HCT116 (cell line): ENCODE measurements at regions not wholly inside any gene's neighbourhood (a gene's known extent, or its start where the extent isn't known, plus 50 kb on each side); places are given as distances from the start of the nearest gene placed in this dataset.

Source experiments
- ATAC-seq: fragments of 200-7000 bp; cut with Tn5 transposase; 2 replicates; pipeline ENCODE4 v1.9.1; 2020; ENCODE audit warnings: mild to moderate bottlenecking, moderate library complexity
- BruUV-seq: library from RNA; stranded (reverse); fragments of 400-500 nt; replicated peaks from 2 replicates; lab custom pipeline; 2021; lab: Mats Ljungman, UMichigan
- CTCF ChIA-PET: fragments of 300-600 bp; sonication (Branson Sonifier 250); formaldehyde crosslinking; loops from one replicate; lab custom pipeline; 2021; ENCODE audit warnings: antibody characterized with exemption; lab: Charles Lee
- POLR2A ChIA-PET: fragments of 300-600, 350-600 bp; sonication (Branson Sonifier 250); formaldehyde crosslinking; loops from one replicate; lab custom pipeline; 2021; ENCODE audit warnings: antibody characterized with exemption; lab: Charles Lee
- RAD21 ChIA-PET, 2 experiments: fragments of 300-600 bp; sonication (Branson Sonifier 250); formaldehyde crosslinking; loops; one replicate each; lab custom pipeline; 2023; ENCODE audit warnings: low total read pairs in 2 of 2; ENCODE audit not compliant: uncharacterized antibody in 2 of 2, unreplicated experiment in 2 of 2, low non-redundant PET in 1 of 2; lab: Charles Lee
- DNase-seq: peaks from one replicate; pipeline ENCODE4 v3.0.0-alpha.2; 2010; ENCODE audit warnings: low read depth, low spot score
- H2AFZ ChIP-seq: fragments of 200-600 bp; shearing (Covaris generic), sonication (generic); 2 replicates; pipeline ENCODE4 v1.6.1; 2017; ENCODE audit warnings: low read depth, mixed run types, mixed read lengths, antibody characterized with exemption, low read length; ENCODE audit not compliant: poor library complexity, severe bottlenecking
- H3K27ac ChIP-seq: 2 replicates; pipeline ENCODE4 v1.5.1; 2012; ENCODE audit warnings: low read depth, low read length
- H3K27me3 ChIP-seq: fragments of 200-600 bp; sonication (generic); 2 replicates; pipeline ENCODE4 v1.6.1; 2016; ENCODE audit warnings: mixed run types, low read length, mixed read lengths; ENCODE audit not compliant: insufficient read depth
- H3K36me3 ChIP-seq, 2 experiments: fragments of 200-500 bp in 1 of 2; fragments of 200-600 bp in 1 of 2; sonication (Bioruptor generic) in 1 of 2; sonication (generic) in 1 of 2; 2 replicates each; pipeline versions ENCODE4 v1.5.1 to v1.6.1; 2014 to 2016; ENCODE audit warnings: low read length in 2 of 2, inconsistent platforms in 1 of 2, mixed read lengths in 1 of 2, mixed run types in 1 of 2; ENCODE audit not compliant: insufficient read depth in 2 of 2, control insufficient read depth in 1 of 2
- H3K4me1 ChIP-seq, 2 experiments: fragments of 200-600 bp in 1 of 2; sonication (generic) in 1 of 2; 2 replicates each; pipeline versions ENCODE4 v1.5.1 to v1.6.1; 2012 to 2017; ENCODE audit warnings: low read length in 2 of 2, inconsistent platforms in 1 of 2, mild to moderate bottlenecking in 1 of 2, mixed read lengths in 1 of 2, mixed run types in 1 of 2, moderate library complexity in 1 of 2; ENCODE audit not compliant: insufficient read depth in 2 of 2, control insufficient read depth in 1 of 2
- H3K4me2 ChIP-seq: fragments of 200-600 bp; sonication (generic); 2 replicates; pipeline ENCODE4 v1.6.1; 2017; ENCODE audit warnings: mixed run types, low read length, mixed read lengths
- H3K4me3 ChIP-seq, 2 experiments: fragments of 200-600 bp in 1 of 2; sonication (generic) in 1 of 2; replicated peaks in 1 of 2; 2 replicates each; pipeline ENCODE4 v1.5.1; 2011 to 2016; ENCODE audit warnings: low read length in 2 of 2, control low read depth in 1 of 2, low read depth in 1 of 2, mild to moderate bottlenecking in 1 of 2, mixed read lengths in 1 of 2, mixed run types in 1 of 2
- H3K79me2 ChIP-seq: fragments of 200-600 bp; sonication (generic); 2 replicates; pipeline ENCODE4 v1.6.1; 2017; ENCODE audit warnings: mild to moderate bottlenecking, mixed run types, low read length, moderate library complexity, mixed read lengths; ENCODE audit not compliant: insufficient read depth
- H3K9ac ChIP-seq: fragments of 200-600 bp; sonication (generic); 2 replicates; pipeline ENCODE4 v1.6.1; 2016; ENCODE audit warnings: low read length, mixed read lengths
- H3K9me2 ChIP-seq: fragments of 200-600 bp; sonication (generic), shearing (Covaris generic); 2 replicates; pipeline ENCODE4 v1.6.1; 2017; ENCODE audit warnings: mixed run types, mild to moderate bottlenecking, moderate library complexity; ENCODE audit not compliant: insufficient read depth
- H3K9me3 ChIP-seq, 2 experiments: fragments of 200-500 bp in 1 of 2; fragments of 200-600 bp in 1 of 2; sonication (Bioruptor generic) in 1 of 2; sonication (generic) in 1 of 2; 2 replicates each; pipeline ENCODE4 v1.6.1; 2014 to 2017; ENCODE audit warnings: low read length in 2 of 2, mixed read lengths in 2 of 2, inconsistent platforms in 1 of 2, low read depth in 1 of 2, mild to moderate bottlenecking in 1 of 2, mixed run types in 1 of 2, moderate library complexity in 1 of 2; ENCODE audit not compliant: control insufficient read depth in 1 of 2, insufficient read depth in 1 of 2
- H4K20me1 ChIP-seq: fragments of 200-600 bp; sonication (generic), shearing (Covaris generic); 2 replicates; pipeline ENCODE4 v1.6.1; 2017; ENCODE audit warnings: mixed run types, mild to moderate bottlenecking, moderate library complexity; ENCODE audit not compliant: insufficient read depth
- CBX3 ChIP-seq: IDR thresholded peaks from 2 replicates; pipeline ENCODE4 v1.6.1; 2012; ENCODE audit warnings: low read depth
- POLR2A ChIP-seq: IDR thresholded peaks from 2 replicates; pipeline ENCODE4 v1.7.0; 2011; ENCODE audit warnings: borderline replicate concordance; ENCODE audit not compliant: insufficient read depth, insufficient read length; ENCODE audit errors: extremely low read depth
- RAD21 ChIP-seq: IDR thresholded peaks from 2 replicates; pipeline ENCODE4 v1.6.1; 2012; ENCODE audit warnings: low read depth, mild to moderate bottlenecking
- SRF ChIP-seq: IDR thresholded peaks from 2 replicates; pipeline ENCODE4 v1.6.1; 2012; ENCODE audit warnings: low read depth
- ZBTB33 ChIP-seq: IDR thresholded peaks from 2 replicates; pipeline ENCODE4 v1.6.1; 2011; ENCODE audit warnings: mild to moderate bottlenecking, low read length, moderate library complexity; ENCODE audit not compliant: insufficient replicate concordance; ENCODE audit errors: extremely low read depth
- ZNF274 ChIP-seq: fragments of 200-500 bp; sonication (Bioruptor generic); IDR thresholded peaks from 2 replicates; pipeline ENCODE4 v1.6.1; 2014; ENCODE audit warnings: mild to moderate bottlenecking, low read depth, low read length, inconsistent platforms
- intact Hi-C: fragments of 100-400 bp; cut with micrococcal nuclease; formaldehyde crosslinking; loops from 2 replicates; pipeline ENCODE4 v1.10.0; 2022
- TF ChIP-seq, protein P1 (sequence below): IDR thresholded peaks from 2 replicates; pipeline ENCODE4 v1.6.1; 2012
- TF ChIP-seq, protein P2 (sequence below), 3 experiments: fragments of 200-600 bp in 1 of 3; sonication (generic) in 1 of 3; IDR thresholded peaks in 2 of 3; conservative IDR thresholded peaks in 1 of 3; 2 replicates each; pipeline ENCODE4 v1.5.1; 2012 to 2017; ENCODE audit warnings: low read depth in 2 of 3, low read length in 2 of 3, antibody characterized with exemption in 1 of 3, borderline replicate concordance in 1 of 3, control low read depth in 1 of 3, mild to moderate bottlenecking in 1 of 3, mixed read lengths in 1 of 3, mixed run types in 1 of 3, moderate library complexity in 1 of 3; ENCODE audit not compliant: insufficient read depth in 1 of 3
- TF ChIP-seq, protein P3 (sequence below): IDR thresholded peaks from 2 replicates; pipeline ENCODE4 v1.6.1; 2012; ENCODE audit warnings: low read depth

DNA sequence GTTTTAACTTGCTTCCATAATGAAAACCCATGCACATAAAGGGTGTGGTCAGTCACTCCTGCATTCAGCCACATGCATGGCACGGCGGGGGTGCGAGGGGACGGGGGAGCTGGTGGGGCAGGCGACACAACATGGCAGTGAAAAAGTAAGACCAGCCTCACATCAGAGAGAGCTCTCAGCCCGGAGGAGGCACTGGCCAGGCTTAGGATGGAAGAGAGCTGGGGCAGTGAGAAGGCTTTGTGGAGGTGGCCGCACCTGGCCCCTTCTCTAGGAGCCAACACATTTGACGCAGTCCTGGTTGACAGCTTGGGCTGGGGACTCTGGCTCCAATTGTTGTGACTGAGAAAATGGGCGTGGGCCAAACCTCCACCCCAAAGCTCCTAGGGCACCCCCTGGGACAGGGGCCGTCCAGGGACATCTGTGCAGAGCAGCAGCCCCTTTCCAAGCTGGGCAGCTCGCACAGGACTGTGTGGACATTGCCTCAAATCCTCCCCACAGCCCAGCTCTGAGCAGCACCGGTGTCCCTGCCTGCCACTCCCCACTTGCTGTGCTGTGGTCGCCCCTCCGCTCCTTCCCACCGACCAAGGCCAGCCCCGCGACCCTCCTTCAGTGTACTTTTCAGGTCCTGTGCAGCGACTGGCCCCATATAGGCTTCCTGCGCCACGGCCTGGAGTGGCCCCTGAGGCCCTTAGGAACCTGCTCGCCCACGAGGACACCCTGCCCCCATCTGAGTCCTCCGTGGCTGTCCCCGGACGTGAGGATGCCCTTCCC is 126.0 kb upstream of the IQSEC1 start:
- no peak overlapping the region for H2AFZ ChIP-seq
- H3K79me2 ChIP-seq = no peaks in the 10 kb centered on the region
- H3K4me2 ChIP-seq = no peak overlapping the region
- H3K27me3 ChIP-seq = no peaks in the 10 kb centered on the region
- BruUV-seq = no TSS peak
- DNase-seq (no peak), ATAC-seq (no peak)
- CTCF ChIA-PET = interaction anchor here (1.3 kb wide), 1 partner anchor 31 kb away, joined by 3 read pairs; no protein-coding TSS in a partner anchor
- intact Hi-C loops = no loop called here
- TF ChIP-seq ZBTB33 (no peak), RAD21 (no peak)
- TF ChIP-seq, protein P1, sequence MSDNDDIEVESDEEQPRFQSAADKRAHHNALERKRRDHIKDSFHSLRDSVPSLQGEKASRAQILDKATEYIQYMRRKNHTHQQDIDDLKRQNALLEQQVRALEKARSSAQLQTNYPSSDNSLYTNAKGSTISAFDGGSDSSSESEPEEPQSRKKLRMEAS = no peak
- H3K9me3 ChIP-seq = no peaks in the 10 kb centered on the region
- H4K20me1 ChIP-seq = no peaks in the 10 kb centered on the region
- no peak overlapping the region for H3K9ac ChIP-seq
- no peak overlapping the region for H3K27ac ChIP-seq
- H3K4me1 ChIP-seq = no peaks in the 10 kb centered on the region
- RAD21 ChIA-PET = no interaction called here
- no peaks in the 10 kb centered on the region for H3K9me2 ChIP-seq
- H3K36me3 ChIP-seq = no peaks in the 10 kb centered on the region
- H3K4me3 ChIP-seq = no peak overlapping the region
- POLR2A ChIA-PET = no interaction called here

- DNase-seq = no peak
- H3K79me2 ChIP-seq = no peaks in the 10 kb centered on the region
- no peak for ATAC-seq
- TF ChIP-seq, protein P2, sequence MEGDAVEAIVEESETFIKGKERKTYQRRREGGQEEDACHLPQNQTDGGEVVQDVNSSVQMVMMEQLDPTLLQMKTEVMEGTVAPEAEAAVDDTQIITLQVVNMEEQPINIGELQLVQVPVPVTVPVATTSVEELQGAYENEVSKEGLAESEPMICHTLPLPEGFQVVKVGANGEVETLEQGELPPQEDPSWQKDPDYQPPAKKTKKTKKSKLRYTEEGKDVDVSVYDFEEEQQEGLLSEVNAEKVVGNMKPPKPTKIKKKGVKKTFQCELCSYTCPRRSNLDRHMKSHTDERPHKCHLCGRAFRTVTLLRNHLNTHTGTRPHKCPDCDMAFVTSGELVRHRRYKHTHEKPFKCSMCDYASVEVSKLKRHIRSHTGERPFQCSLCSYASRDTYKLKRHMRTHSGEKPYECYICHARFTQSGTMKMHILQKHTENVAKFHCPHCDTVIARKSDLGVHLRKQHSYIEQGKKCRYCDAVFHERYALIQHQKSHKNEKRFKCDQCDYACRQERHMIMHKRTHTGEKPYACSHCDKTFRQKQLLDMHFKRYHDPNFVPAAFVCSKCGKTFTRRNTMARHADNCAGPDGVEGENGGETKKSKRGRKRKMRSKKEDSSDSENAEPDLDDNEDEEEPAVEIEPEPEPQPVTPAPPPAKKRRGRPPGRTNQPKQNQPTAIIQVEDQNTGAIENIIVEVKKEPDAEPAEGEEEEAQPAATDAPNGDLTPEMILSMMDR (IDR thresholded peaks at IDR 0.05 in 2 of 3, conservative IDR thresholded peaks at IDR 0.05 in 1 of 3; ENCODE audit: borderline replicate concordance in 1 of 3, insufficient read depth in 1 of 3, low read depth in 2 of 3, low read length in 2 of 3) = no peak
- TF ChIP-seq SRF (no peak), POLR2A (no peak), ZNF274 (no peak), CBX3 (no peak)
- TF ChIP-seq, protein P3, sequence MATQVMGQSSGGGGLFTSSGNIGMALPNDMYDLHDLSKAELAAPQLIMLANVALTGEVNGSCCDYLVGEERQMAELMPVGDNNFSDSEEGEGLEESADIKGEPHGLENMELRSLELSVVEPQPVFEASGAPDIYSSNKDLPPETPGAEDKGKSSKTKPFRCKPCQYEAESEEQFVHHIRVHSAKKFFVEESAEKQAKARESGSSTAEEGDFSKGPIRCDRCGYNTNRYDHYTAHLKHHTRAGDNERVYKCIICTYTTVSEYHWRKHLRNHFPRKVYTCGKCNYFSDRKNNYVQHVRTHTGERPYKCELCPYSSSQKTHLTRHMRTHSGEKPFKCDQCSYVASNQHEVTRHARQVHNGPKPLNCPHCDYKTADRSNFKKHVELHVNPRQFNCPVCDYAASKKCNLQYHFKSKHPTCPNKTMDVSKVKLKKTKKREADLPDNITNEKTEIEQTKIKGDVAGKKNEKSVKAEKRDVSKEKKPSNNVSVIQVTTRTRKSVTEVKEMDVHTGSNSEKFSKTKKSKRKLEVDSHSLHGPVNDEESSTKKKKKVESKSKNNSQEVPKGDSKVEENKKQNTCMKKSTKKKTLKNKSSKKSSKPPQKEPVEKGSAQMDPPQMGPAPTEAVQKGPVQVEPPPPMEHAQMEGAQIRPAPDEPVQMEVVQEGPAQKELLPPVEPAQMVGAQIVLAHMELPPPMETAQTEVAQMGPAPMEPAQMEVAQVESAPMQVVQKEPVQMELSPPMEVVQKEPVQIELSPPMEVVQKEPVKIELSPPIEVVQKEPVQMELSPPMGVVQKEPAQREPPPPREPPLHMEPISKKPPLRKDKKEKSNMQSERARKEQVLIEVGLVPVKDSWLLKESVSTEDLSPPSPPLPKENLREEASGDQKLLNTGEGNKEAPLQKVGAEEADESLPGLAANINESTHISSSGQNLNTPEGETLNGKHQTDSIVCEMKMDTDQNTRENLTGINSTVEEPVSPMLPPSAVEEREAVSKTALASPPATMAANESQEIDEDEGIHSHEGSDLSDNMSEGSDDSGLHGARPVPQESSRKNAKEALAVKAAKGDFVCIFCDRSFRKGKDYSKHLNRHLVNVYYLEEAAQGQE = no peak
These were observed 125.1 kb upstream of the IQSEC1 start for GRCh38 chr3:13198264-13198879.

More at GRCh38 chr3:13198264-13198879, 125.1 kb upstream of the IQSEC1 start:
- POLR2A ChIA-PET = no interaction called here
- intact Hi-C loops = no loop called here
- Histone ChIP-seq H3K9me2 (no peaks in the 10 kb centered on the region), H3K27ac (no peak overlapping the region), H4K20me1 (no peaks in the 10 kb centered on the region), H2AFZ (no peak overlapping the region), H3K4me3 (no peak overlapping the region), H3K4me2 (no peak overlapping the region), H3K9ac (no peak overlapping the region), H3K27me3 (no peaks in the 10 kb centered on the region), H3K4me1 (no peaks in the 10 kb centered on the region), H3K36me3 (no peaks in the 10 kb centered on the region), H3K9me3 (no peaks in the 10 kb centered on the region)
- RAD21 ChIA-PET = no interaction called here
- BruUV-seq = no TSS peak
- CTCF ChIA-PET = interaction anchor here (1.3 kb wide), 1 partner anchor 31 kb away, joined by 3 read pairs; no protein-coding TSS in a partner anchor
